Neural cell (in vitro differentiated cells): ENCODE measurements at regions not wholly inside any gene's neighbourhood (a gene's known extent, or its start where the extent isn't known, plus 50 kb on each side); places are given as distances from the start of the nearest gene placed in this dataset.

ENCODE experiments used
- EZH2 ChIP-seq: fragments of 200-600, 300-800 bp; shearing (Covaris generic), sonication (generic); IDR thresholded peaks from 2 replicates; pipeline ENCODE4 v1.6.1; 2014; ENCODE audit warnings: antibody characterized with exemption, low read length, borderline replicate concordance, mild to moderate bottlenecking; ENCODE audit not compliant: insufficient read depth, poor library complexity, severe bottlenecking
- POLR2AphosphoS5 ChIP-seq: IDR thresholded peaks from 2 replicates; pipeline ENCODE4 v1.6.1; 2012
- RAD21 ChIP-seq: fragments of 450-650 bp; conservative IDR thresholded peaks from 2 replicates; pipeline ENCODE4 v1.6.1; 2014; ENCODE audit warnings: antibody characterized with exemption, mild to moderate bottlenecking, moderate library complexity
- REST ChIP-seq: IDR thresholded peaks from 2 replicates; pipeline ENCODE4 v1.6.1; 2012; ENCODE audit warnings: borderline replicate concordance
- TF ChIP-seq, protein P1 (sequence below): fragments of 450-650 bp; IDR thresholded peaks from 2 replicates; pipeline ENCODE4 v1.5.1; 2014; ENCODE audit warnings: antibody characterized with exemption, mild to moderate bottlenecking, moderate library complexity; ENCODE audit not compliant: poor library complexity, severe bottlenecking

GRCh38 chr15:69666921-69667811, 214.5 kb downstream of the RPLP1 start:
- TF ChIP-seq, protein P1, sequence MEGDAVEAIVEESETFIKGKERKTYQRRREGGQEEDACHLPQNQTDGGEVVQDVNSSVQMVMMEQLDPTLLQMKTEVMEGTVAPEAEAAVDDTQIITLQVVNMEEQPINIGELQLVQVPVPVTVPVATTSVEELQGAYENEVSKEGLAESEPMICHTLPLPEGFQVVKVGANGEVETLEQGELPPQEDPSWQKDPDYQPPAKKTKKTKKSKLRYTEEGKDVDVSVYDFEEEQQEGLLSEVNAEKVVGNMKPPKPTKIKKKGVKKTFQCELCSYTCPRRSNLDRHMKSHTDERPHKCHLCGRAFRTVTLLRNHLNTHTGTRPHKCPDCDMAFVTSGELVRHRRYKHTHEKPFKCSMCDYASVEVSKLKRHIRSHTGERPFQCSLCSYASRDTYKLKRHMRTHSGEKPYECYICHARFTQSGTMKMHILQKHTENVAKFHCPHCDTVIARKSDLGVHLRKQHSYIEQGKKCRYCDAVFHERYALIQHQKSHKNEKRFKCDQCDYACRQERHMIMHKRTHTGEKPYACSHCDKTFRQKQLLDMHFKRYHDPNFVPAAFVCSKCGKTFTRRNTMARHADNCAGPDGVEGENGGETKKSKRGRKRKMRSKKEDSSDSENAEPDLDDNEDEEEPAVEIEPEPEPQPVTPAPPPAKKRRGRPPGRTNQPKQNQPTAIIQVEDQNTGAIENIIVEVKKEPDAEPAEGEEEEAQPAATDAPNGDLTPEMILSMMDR, result no peak
- TF ChIP-seq EZH2, result no peak
- TF ChIP-seq RAD21, result no peak
- no peak for TF ChIP-seq REST
- TF ChIP-seq POLR2AphosphoS5, result no peak
